ENCODE measurements at regions not wholly inside any gene's neighbourhood (a gene's known extent, or its start where the extent isn't known, plus 50 kb on each side); places are given as distances from the start of the nearest gene placed in this dataset.

DNA sequence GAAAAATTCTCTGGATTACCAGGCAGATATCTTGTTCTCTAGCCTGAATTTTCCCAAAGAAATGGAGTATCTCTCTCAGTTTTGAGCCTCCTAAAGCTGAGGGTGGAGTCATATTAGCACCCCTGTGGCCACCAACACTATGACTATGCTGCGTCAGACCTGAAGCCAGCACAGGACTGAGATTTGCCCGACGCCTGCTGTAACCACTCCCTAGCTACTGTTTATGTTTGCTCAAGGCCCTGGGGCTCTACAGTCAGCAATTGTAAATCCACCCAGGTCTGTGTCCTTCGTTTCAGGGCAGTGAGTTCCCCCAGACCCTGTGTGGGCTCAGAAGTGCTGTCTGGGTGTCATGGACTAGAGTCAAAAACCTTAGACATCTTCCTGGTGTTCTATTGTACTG is 61.4 kb downstream of the ZXDA start:
- DNase-seq = no peak

DNA sequence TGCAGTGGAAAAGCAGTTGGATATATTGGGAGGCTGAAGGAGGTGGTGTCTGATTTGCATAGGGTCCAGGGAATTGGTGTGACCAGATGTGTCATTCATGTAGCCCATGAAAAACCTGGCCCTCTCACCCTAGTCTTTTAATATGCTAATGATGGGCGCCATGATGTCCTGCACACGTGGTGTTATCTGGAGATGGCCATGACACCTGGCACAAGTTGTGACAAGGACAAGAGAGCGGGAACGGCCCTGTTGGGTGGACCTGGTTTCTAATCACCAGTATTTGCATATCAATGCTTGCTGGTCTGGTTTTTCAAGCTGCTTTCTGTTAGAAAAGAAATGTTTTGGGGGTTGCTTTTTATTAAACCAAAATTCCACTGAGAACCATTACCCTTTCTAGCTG is 87.4 kb downstream of the ZXDA start:
- DNase-seq = peak; percentile 30

DNA sequence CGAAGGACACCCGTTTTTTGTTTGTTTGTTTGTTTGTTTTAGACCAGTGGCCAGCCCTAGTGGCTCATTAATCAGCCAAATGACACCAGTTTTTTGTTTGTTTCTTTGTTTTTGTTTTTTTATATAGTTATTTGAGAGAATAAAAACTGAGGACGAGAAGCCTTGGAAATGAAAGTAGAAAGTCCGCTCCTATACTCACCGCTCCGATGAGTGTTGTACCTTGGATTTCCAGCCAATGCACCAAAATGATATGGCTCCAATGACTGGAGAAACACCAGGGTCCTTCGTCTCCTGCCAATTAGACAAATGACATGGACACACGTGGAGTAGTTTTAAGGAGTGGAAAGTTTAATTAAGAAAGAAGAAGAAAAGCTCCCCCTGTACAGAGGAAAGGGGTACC is 87.9 kb downstream of the ZXDA start:
- DNase-seq = no peak

DNA sequence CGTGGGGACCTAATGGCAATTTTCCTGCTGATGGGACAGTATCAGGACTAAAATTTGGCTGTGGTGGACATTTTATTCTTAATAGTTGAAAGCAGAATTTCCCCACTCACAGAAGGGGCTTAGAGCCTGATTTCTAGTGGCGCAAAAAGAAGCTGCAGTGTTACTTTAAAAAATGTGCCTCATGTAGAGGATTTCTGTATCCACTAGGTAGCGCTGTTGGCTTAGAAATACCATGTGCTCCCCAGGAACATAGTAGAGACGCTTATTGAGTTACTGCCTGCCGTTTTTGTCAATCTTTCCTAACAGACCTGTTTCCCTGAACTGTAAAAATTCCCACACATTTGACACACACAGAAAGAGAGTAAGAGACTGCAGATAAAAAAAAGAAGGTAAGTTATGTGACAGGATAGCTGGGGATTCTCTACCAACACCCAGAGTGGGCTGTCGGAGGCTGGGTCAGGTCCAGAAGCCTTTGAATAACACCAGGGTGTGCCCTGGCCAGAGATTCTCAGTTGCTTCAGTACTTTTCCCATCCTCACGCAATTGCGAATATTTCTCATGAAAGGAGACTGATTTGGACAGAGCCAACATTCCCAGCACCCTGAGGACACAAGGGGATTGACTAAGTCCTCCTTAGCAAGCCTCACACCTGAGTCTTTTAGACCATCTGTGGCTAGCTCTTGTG is 88.4 kb downstream of the ZXDA start:
- peak; percentile 84 for DNase-seq

DNA sequence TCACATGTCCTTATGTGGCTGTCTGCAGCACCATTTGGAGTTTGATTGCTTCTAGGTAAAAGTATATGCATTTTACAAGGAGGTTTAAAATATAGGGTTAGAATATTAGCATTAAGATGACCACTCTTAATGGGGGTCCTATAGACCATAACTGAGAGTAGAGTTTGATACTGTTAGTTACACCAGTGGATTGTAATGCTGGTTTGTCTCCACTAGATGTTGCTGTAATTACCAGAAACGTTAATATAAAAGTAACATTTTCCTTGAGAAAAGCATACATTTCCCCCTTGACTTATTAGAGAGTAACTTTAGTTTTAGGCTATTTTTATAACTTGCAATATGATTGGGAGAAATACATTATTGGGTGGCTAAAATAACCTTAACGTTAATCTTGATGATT is 93.0 kb downstream of the ZXDA start:
- DNase-seq = peak; percentile 4

DNA sequence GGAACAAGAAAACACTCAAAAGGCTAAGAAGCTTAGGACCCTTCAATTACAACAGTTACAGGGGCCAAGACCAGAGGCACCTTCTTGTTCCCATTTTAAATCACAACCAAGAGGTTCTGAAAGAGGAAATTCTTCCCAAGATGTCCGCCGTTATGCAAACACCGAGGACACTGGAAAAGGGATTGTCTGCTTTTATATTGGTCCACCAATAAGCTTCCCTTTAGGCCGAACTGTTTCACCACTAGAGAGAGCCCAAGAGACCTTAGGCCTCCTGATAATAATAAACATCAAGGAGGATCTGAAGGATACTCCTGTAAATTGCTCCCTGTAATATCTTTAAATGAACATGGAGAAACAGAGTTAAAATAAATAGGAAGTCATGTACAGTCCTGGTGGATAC is 92.6 kb upstream of the NLRP2B start:
- no peak for DNase-seq

DNA sequence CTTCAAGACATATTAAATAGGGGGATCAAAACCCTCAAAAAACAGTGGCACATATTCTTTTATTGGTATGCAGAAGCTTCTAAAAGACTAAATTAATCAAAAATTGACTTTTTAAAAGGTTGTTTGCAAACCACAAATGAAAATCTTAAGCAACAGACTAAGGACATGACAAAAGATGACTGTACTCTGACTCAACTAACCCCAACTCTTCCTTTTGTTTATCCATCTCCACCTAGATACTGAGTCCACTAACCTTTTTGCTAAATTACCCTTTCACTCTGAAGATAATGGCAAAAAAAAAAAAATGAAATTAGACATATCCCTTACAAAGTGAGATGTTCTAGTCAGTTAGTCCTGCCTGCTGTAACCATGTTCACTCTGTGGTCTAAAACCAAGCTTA is 91.6 kb upstream of the NLRP2B start:
- no peak for DNase-seq

DNA sequence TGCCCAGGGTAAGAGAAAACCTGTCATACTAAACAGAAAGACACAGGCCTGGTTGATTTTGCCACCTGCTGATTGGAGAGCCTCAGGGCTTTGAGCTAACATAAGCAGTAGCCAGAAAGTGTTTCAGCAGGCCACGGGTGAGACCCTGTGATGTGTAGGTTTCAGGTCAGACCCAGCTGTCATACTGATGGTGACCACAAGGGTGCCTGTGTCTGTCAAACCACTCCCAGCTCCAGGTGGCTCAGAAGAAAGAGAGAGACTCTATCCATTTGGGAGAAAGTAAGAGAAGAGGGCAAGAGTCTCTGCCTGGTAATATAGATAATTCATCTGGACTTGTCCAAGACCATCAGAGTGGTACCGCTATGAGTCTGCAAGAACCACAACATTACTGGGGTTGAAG is 72.8 kb upstream of the NLRP2B start:
- no peak for DNase-seq

DNA sequence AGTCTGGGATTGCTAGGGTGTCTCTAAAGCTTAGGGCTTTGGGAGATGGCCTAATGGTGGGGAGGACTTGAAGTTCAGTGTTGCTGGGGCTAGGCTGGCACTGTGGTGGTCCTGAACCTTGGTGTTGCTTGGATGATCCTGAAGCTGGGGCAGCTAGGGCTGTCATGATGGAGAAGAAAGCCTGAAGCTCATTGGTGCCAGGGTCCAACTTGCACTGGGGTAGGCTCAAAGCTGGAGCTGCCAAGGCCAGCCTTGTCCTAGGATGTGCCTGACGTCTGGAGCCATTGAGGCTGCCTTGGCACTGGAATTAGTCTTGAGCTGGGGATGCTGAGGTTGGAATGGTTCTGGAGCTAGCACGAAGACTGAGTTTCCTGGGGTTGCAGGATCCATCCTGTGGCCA is 61.0 kb upstream of the NLRP2B start:
- DNase-seq = no peak

DNA sequence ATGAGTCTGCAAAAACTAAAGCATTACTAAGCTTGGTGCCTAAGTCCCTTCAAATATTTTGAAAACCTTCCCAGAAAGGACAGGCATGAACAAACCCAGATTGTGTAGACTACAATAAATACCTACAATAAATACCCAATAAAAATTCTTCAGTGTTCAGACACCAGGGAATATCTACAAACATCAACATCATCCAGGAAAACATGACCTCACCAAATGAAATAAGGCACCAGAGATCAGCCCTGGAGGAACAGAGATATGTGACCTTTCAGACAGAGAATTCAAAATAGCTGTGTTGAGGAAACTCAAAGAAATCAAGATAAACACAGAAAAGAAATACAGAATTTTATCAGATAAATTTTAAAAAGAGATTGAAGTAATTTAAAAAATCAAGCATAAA is 57.8 kb upstream of the NLRP2B start:
- DNase-seq = no peak
